HepG2 (cell line): ENCODE measurements at regions not wholly inside any gene's neighbourhood (a gene's known extent, or its start where the extent isn't known, plus 50 kb on each side); places are given as distances from the start of the nearest gene placed in this dataset.

Experiments
- CEBPB ChIP-seq: IDR thresholded peaks from 2 replicates; pipeline ENCODE4 v1.6.1; 2011; ENCODE audit warnings: low read depth, low read length, improper control_type of control experiment, borderline replicate concordance
- HDAC1 ChIP-seq: sonication (generic); formaldehyde crosslinking; IDR thresholded peaks from 2 replicates; pipeline ENCODE4 v1.5.1; 2020; ENCODE audit warnings: mild to moderate bottlenecking, missing genetic modification reagents
- HOXA7 ChIP-seq: sonication (generic); formaldehyde crosslinking; IDR thresholded peaks from 2 replicates; pipeline ENCODE4 v1.8.1; 2022; ENCODE audit warnings: mild to moderate bottlenecking, missing genetic modification reagents, moderate library complexity
- NCOA1 ChIP-seq: sonication (generic); formaldehyde crosslinking; IDR thresholded peaks from 2 replicates; pipeline ENCODE4 v1.9.0; 2021; ENCODE audit warnings: missing genetic modification reagents
- NR0B2 ChIP-seq: sonication (generic); formaldehyde crosslinking; IDR thresholded peaks from 2 replicates; pipeline ENCODE4 v1.4.0; 2020; ENCODE audit warnings: mild to moderate bottlenecking, missing genetic modification reagents
- SMARCC2 ChIP-seq: fragments of 450-650 bp; IDR thresholded peaks from 2 replicates; pipeline ENCODE4 v1.6.1; 2017; ENCODE audit warnings: antibody characterized with exemption, mild to moderate bottlenecking
- ZNF256 ChIP-seq: sonication (generic); formaldehyde crosslinking; conservative IDR thresholded peaks from 2 replicates; pipeline ENCODE4 v1.4.0; 2020; ENCODE audit warnings: missing genetic modification reagents
- TF ChIP-seq, protein P1 (sequence below): IDR thresholded peaks from 2 replicates; pipeline ENCODE4 v1.6.1; 2016
- TF ChIP-seq, protein P2 (sequence below): sonication (generic); formaldehyde crosslinking; conservative IDR thresholded peaks from 2 replicates; pipeline ENCODE4 v1.8.0; 2022; ENCODE audit warnings: low read depth, missing genetic modification reagents

DNA sequence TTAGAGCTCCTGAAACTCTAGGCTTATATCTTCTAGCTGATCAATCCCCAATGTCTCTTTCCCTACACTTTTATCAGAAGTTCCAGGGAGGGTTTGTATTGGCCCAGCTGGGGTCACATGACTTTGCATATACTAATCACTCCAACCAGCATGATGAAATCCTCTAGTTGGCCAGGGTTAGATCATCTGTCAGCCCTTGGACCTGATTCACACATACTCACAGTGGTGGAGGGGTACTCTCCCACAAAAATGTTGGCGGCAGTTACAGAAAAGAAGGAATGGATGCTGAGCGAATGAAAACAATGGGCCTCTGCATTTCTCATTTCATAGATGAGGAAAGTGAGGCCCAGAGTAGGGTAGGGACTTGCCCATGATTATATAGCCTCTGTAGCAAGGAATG lies 151.1 kb downstream of the PJA1 start:
- TF ChIP-seq SMARCC2 (no peak), CEBPB (no peak), HDAC1 (no peak), NCOA1 (CRISPR knock-in tag) (no peak), NR0B2 (no peak), ZNF256 (CRISPR knock-in tag) (no peak), HOXA7 (CRISPR knock-in tag) (no peak)
- TF ChIP-seq, protein P1, sequence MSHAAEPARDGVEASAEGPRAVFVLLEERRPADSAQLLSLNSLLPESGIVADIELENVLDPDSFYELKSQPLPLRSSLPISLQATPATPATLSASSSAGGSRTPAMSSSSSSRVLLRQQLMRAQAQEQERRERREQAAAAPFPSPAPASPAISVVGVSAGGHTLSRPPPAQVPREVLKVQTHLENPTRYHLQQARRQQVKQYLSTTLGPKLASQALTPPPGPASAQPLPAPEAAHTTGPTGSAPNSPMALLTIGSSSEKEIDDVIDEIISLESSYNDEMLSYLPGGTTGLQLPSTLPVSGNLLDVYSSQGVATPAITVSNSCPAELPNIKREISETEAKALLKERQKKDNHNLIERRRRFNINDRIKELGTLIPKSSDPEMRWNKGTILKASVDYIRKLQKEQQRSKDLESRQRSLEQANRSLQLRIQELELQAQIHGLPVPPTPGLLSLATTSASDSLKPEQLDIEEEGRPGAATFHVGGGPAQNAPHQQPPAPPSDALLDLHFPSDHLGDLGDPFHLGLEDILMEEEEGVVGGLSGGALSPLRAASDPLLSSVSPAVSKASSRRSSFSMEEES: no peak
- TF ChIP-seq, protein P2, sequence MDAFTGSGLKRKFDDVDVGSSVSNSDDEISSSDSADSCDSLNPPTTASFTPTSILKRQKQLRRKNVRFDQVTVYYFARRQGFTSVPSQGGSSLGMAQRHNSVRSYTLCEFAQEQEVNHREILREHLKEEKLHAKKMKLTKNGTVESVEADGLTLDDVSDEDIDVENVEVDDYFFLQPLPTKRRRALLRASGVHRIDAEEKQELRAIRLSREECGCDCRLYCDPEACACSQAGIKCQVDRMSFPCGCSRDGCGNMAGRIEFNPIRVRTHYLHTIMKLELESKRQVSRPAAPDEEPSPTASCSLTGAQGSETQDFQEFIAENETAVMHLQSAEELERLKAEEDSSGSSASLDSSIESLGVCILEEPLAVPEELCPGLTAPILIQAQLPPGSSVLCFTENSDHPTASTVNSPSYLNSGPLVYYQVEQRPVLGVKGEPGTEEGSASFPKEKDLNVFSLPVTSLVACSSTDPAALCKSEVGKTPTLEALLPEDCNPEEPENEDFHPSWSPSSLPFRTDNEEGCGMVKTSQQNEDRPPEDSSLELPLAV (CRISPR knock-in tag): no peak
